Non-pigmented ciliary epithelial cell (primary cell): ENCODE measurements at regions not wholly inside any gene's neighbourhood (a gene's known extent, or its start where the extent isn't known, plus 50 kb on each side); places are given as distances from the start of the nearest gene placed in this dataset.
"Not testable (repeated sequence)": the region's sequence is repeated elsewhere in the genome, so short reads cannot be mapped to it uniquely, and the experiment has no call there.

Experiments used
- DNase-seq: peaks from one replicate; pipeline ENCODE4 v3.0.0-alpha.2; 2010; ENCODE audit warnings: low read depth

- not testable (repeated sequence) for DNase-seq
Measured at GRCh38 chr6:81344026-81344425, 408.5 kb downstream of the TENT5A start.

GRCh38 chr6:81340946-81341345 is 411.5 kb downstream of the TENT5A start:
- DNase-seq, result no peak

GRCh38 chr6:81331526-81331925 is 421.0 kb downstream of the TENT5A start:
- peak; percentile 28 for DNase-seq

DNA sequence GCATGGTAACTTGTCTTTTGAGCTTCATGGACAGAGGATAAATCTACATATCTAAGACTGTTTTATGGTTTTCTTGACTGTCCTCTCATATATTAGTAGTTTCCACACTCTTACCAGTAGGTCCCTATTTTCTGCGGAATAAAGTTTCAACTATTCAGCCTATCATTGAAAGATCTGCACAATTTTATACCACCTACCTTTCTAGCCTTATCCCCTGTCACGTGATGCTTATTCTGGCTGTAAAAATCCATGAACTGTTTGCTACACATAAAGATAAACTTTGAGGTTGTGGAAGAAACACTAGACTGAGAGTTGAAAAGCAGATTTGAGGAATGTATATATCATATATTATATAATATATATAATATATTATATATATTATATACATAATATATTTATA is 423.8 kb downstream of the TENT5A start:
- no peak for DNase-seq

DNA sequence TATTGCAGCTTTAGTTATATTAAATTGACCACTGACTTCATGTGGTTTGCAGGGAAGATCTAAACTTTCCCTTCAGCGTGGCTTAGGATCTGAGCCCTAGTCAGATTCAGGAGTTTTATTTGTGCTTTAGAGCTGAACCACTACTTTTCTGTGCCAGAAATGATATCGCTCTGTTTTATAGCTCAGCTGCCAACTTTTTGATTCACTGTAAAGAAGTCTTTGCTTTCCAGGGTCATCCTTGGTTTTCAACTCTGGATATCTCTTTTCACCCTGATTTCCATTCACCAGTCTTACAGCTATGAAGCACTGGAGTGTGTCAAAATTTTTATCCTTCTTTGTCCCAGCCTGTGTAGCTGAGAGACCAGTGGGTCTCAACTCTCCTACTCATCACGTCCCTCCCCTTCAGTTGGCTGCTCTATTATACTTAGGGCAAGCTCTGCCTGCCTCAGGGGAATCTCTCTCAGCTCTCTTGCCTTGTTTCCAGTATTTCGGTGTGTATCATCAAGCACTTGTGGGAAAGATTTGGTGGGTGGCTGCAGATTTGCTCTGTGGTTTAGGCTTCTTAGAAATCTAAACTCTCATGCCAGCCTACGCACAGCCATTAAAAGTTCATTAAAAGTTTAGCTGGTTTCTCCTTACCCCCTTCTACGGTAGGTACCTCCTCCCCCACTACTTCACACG is 425.5 kb downstream of the TENT5A start:
- DNase-seq, result no peak

DNA sequence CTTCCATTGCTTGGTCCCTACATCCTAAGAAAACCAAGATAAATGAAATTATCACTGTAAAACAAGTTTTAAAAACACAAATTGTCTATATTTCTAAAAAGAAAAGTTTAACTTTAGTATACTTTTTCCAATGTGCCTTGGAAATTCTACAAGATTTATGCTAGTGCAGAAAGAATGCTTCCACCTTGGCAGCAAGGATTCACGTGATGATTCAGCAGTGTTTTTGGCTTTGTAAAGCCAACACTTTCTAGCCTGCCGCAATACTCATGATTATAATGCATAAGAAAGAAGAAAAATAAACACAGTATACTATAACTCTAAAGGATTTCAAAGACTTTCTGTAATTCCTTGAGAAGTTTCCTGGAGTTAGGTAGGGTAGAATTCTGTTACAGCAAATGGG is 442.7 kb downstream of the TENT5A start:
- no peak for DNase-seq

- DNase-seq, result no peak
Measured at GRCh38 chr6:81308577-81309279, 443.8 kb downstream of the TENT5A start.

- DNase-seq, result no peak
Measured at GRCh38 chr6:81307651-81308214, 444.7 kb downstream of the TENT5A start.

GRCh38 chr6:81304466-81304865 is 448.0 kb downstream of the TENT5A start:
- peak; percentile 6 for DNase-seq

DNA sequence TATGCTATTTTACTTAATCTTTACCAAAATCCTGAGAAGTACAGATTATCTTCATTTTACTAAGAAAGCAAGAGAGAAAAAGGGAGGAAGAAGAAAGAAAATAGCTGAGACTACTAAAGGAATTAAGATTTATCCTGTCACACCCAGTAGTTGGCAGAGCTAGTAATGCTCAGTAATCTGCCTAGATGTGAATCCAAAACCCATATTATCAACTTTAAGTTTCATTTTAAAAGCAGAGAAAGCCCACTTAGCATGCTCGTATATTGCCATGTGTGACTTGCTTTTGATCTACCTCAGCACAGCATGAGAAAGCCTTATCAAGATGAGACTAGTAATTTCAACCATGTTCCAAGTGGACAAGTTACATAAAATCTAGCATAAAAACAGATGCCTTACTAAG is 451.5 kb downstream of the TENT5A start:
- DNase-seq, result no peak

DNA sequence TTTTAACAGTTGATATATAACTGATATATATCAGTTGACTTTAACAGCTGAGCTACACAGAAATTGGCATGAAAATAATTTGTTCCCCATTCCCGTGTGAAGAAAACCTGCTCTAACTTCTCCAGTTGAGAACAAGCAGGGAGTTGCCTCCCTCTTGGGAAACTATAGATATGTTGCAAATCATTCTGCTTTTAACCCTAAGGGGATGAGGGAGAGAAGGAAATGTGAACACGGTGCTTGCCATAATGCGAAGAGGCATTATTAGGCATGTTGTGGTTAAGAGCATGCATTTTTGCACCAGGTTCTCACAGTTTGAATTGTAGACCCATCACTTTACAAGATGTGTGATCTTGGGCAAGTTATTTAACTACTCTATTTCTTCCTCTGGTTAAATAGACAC is 453.7 kb downstream of the TENT5A start:
- DNase-seq, result no peak

DNA sequence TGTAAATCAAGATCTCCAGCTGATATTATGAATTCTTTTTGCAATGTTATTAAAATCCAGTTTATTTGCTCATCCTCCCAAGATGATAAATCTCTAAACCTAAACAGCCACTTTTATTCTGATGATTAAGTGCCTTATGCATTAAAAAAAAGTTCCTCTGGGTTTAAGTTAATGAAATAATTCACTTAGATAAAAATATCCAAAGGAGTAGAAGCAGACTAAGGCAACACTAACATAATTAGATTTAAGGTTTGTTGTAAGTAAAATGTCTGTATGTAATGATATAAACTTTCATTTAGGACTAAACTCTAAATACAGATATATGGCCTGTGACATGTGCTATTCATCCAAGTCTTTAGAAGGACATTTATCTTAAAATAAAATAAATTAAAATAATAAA is 457.2 kb downstream of the TENT5A start:
- no peak for DNase-seq

DNA sequence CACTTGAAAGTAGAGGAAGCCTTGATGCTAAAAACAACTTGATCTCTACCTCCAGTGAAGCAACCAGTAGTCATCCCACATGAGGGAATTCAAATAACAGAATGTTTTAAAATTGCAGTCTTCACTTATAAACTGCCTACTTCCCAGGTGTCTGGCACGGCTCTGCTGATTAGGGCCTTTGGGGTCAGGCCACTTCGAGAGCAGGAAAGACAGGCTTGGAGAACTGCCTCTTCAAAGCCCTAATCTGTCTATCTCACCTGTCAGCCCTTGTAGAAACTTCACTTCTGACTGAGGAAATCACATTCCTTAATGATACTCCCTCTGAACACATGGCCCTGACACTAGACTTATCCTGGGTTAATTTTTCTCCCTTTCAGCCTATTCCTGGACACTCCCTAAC is 458.6 kb downstream of the TENT5A start:
- DNase-seq, result no peak

DNA sequence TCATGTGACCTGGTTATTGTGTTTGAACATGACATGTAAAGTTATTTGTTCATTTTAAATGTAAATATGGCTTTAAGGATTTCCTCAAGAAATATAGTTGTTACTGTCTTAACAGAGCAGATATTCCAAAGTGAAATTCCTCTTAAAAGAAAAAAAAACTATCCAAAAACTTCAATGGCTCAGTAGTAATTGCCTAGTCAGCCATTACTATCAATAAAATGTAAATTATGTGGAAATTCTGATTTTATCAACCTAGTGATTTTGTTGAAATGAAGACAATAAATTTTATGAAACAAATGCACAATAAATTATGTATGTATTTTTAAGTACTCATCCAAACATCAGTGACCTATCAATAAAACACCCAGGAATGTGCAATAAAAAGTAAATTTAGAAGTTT is 463.3 kb downstream of the TENT5A start:
- DNase-seq, result no peak

GRCh38 chr6:81265106-81265505 is 487.4 kb downstream of the TENT5A start:
- peak; percentile 27 for DNase-seq

DNA sequence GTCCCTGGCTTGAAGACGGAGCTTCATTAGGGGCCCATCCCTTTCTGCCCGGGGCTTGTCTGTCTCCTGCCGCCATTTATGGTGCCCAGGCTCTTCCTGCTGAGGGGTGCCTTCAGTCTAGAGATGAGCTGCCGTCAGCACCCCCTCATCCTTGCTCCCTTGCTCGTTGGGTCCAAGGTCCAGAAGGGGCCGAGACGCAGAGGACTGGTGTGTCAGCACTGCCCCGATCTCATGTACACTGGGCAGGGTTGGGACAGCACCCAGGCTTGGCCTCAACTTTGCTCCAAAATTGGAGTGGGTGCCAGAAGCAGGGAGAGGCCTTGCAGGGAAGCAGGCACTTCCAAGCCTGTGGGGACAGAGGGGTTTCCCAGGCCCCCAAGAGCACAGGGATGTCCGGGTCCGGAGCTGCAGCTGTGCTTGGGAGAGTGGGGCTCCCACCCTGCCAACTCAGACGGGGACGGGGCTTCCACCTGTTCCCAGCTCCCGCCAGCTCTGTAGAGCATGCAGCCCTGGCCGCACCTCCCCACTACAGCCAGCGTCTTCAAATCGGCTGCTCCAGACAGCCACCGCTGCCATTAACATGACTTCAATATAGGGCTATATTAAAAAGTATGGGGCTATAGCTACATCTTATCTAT is 488.8 kb downstream of the TENT5A start:
- DNase-seq, result no peak

GRCh38 chr6:81262656-81263055 is 489.8 kb downstream of the TENT5A start:
- DNase-seq, result no peak

- DNase-seq, result not testable (repeated sequence)
Measured at GRCh38 chr6:81256223-81256622, 496.3 kb downstream of the TENT5A start.

DNA sequence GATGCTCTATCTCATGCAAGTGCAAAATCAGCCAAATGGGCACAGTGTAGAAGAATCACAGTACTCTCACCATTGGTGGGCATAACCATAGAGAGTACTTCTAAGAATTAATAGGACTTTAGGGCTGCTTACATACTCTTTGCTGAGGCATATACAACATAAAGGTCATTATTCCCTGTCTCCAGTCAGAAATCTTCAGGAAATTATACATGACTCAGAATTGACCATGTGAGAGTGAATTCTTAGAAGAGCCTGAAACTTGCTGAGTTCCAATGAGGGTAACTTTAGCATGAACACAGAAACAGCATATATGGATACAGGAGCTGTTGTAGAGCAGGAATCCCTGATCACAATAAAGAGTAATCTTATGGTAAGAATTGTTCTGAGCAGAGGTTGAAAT is 498.7 kb downstream of the TENT5A start:
- no peak for DNase-seq

DNA sequence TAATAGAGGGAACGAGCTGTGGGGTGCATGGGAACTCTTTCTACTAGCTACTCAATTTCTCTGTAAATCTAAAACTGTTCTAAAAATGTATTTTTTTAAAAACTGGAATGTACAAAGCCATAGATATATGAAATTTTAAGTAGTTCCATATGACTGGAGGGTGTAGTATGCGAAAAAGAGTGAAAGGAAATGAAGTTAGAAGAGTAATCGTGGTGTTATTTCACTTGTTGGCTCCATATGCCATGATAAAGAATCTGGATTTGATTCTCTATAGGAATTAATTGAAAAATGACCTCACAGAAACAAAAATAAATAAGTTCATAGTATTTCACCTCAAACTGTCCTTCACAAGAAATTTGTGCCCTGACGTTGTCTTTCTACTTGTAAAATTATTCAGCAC is 500.2 kb downstream of the TENT5A start:
- no peak for DNase-seq

DNA sequence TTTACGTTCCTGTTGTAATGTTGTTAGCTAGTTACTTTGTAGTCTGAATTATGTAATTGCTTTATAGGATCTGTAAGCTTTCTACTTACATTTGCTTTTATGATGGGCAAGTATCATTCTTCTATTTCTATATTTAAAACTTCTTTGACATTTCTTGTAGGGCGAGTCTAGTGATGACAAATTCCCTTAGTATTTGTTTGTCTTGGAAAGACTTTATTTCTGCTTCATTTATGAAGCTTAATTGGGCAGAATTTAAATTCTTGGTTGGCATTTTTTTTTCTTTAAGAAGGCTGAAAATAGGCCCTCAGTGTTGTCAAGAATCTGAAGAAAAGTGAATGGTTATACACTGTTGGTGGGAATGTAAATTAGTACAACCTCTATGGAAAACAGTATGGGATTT is 506.3 kb downstream of the TENT5A start:
- no peak for DNase-seq

GRCh38 chr6:81242624-81243023 is 509.9 kb downstream of the TENT5A start:
- no peak for DNase-seq
